GM21528 (cell line): ENCODE measurements at regions not wholly inside any gene's neighbourhood (a gene's known extent, or its start where the extent isn't known, plus 50 kb on each side); places are given as distances from the start of the nearest gene placed in this dataset.
"Not testable (repeated sequence)": the region's sequence is repeated elsewhere in the genome, so short reads cannot be mapped to it uniquely, and the experiment has no call there.

ENCODE experiments used
- ATAC-seq: cut with Tn5 transposase; IDR thresholded peaks from one replicate; pipeline ENCODE4 v1.9.1; 2021; ENCODE audit warnings: mild to moderate bottlenecking, moderate library complexity; ENCODE audit not compliant: unreplicated experiment, low FRiP score

DNA sequence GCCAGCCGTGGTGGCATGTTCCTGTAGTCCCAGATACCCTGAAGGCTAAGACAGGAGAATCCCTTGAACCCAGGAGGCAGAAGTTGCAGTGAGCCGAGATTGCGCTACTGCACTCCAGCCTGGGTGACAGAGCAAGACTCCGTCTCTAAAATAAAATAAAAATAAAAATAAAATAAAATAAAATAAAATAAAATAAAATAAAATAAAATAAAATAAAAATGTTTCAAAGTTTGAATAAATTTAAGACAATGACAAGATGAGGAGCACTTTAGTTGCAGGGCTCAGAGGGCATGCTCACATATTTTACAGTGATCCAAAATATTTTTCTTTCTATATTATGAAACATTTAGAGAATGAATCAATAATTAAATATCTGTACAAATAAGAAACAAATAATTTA lies 374.3 kb upstream of the ARRDC3 start:
- ATAC-seq: not testable (repeated sequence)

DNA sequence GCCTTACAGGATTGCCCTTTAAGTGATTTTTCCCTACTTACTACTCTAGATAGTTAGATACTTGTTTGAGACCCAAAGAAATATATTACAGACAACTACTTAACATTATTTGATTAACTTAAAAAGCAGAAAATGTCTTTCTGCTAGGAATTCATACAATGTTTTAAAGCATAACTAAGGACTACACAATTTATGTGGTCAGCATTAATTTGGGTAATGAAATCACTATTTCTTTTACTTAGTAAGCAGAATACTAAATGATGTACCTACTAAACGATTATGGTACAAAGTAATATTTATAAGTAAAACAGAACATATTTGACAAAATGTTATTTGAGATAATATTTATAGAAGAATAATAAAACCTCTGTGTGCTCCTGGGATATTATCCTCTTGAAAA lies 371.9 kb upstream of the ARRDC3 start:
- no peak for ATAC-seq

DNA sequence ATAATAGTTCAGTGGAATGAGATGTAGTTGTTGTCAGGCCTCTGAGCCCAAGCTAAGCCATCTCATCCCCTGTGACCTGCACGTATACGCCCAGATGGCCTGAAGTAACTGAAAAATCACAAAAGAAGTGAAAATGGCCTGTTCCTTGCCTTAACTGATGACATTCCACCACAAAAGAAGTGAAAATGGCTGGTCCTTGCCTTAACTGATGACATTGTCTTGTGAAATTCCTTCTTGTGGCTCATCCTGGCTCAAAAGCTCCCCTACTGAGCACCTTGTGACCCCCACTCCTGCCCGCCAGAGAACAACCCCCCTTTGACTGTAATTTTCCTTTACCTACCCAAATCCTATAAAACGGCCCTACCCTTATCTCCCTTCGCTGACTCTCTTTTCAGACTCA lies 361.4 kb upstream of the ARRDC3 start:
- ATAC-seq: not testable (repeated sequence)

DNA sequence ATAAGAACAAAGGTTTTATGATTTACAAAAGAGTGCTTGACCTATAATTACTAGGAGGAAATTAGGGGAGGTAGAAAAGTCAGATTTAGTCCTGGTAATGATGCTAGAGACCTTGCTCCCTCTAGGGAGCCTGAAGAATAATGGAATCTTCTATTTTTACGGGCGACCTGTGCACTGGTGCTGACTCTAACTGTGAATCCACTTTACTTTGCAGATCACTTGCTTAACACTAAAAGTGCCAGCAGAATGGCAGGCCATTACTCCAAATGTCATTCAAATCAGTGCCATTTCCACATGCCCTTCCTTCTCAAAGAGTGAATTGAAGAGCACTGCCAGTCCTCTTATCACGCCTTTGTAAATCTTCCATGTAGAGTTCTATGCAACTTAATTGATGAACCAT lies 359.4 kb upstream of the ARRDC3 start:
- no peak for ATAC-seq

DNA sequence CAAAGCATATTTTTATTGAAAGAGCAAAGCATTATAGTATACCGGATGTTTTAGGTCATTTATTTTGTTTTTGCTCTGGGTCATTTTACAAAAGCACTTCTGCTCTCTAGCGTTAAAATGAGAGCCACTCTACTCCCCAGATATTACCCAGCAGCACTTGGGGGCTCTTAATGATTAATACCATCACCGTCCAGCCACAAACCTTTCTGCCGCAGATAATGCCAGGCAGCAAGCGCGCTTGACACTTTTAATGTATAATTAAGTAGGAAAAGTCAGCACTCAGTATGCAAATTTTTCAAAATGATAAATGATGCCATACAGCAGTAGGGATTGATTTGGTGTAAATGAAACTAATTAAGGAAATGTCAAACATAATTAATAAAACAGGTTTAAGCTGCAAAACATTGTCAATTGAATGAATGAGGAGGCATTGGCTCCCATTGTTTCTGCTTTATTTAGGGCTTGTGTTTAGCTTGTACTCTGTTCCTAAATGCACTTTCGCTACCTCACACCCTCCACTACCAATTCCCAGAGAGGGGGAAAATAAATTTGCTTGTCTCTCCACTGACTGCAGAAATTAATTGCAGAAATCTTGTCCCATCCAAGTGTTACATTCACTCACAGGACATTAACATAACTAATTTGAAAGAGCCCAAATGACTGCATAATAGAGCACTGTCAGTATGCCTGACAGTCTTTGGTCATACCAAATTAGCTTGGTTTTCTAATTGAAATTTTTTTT lies 358.8 kb upstream of the ARRDC3 start:
- no peak for ATAC-seq

DNA sequence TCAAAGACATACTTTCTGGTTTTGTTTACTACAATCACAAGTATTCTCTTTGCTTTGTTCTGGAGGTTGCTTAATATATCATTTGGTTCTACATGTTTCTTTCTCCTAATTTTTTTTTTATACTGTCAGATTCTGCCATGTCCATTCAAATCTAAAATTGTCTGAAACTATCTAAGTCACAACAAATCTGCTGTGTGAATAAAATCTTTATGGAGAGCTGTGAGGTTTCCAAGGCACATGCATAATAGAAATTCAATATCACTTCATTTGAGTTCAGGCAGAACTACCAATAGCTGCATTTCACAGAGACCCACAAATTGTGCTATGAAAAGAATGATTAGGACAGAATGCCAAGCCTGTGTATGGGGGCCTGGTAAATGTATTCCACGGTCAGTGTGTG lies 346.9 kb upstream of the ARRDC3 start:
- ATAC-seq: no peak

DNA sequence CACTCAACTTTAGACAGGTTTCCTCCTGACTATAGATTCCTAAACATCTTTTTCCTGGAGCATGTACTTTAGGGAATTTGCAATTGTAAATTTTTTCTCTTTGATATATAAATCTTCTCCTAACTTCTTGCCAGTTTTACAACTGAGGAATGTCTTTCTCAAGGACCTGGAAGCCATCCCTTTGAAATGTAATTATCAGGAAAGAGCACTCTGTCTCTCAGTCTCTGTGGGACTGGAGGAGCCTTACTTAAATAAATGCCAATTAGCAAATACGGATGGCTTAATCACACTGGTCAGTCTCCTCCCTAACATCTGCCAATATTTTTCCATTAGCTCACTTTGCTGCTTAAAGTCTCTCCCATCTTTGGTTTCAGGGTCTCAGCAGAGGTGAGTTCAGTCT lies 344.3 kb upstream of the ARRDC3 start:
- no peak for ATAC-seq

DNA sequence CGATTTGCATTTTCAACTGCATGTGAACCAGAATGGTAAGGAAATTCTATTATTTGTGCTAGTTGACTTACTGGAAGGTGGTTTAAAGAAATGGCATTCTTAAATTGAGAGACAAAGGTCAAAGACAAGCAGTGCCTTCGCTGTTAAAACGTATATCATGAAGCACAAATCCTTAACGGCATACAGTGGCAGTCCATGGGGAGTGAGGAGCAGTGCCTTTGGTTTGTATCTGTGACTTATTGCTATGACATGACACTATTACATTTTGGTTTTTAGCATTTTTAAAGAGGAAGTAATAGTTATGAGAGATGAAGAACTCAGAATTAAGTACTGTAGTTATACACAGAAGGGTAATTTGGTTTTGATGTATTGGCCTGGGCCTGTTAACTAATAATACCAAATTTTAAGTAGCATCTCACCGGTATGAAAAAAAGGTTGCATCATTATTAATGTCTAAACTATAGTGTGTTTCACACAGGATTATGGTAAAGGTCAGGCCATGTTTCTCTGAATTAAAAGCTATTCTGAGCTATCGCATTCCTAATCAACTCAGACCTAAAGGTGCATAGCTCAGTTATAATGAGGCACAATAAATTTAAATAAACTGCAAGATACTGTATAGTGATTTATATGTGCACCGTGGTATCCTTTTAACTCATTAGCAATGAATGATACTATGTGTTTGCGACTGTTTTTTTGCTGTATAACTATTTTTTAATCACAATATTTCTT lies 339.8 kb upstream of the ARRDC3 start:
- no peak for ATAC-seq

DNA sequence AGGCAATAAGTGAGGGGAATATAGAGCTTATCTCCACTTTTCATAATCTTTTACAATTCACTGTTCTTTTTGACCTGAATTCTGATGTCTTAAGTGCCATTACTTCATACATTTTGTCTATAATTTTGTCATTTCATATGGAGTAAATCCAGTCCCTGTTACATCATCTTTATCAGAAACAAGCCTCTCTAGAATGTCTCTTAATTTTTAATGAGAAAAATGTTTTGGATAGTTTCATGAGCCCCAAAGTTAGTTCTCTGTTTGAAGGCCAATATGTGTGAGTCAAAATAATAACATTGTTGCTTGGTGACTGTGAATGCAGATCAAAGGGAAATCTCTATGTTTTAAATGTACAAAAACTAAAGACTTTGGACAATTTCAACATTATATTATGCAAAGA lies 329.6 kb upstream of the ARRDC3 start:
- ATAC-seq: no peak

DNA sequence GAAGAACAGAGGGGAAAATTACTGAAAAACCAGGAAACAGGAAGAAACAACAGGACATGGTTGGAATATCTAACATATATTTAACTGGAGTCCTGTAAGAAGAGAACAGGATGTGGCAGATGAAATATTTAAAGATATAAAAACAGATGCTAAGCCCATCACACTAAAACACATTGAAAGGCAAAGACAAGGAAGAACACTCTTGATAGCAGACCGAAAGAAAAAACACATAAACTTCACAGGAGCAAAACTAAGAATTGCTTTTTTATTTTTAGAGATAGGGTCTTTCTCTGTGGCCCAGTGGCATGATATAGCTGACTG lies 324.4 kb upstream of the ARRDC3 start:
- no peak for ATAC-seq

DNA sequence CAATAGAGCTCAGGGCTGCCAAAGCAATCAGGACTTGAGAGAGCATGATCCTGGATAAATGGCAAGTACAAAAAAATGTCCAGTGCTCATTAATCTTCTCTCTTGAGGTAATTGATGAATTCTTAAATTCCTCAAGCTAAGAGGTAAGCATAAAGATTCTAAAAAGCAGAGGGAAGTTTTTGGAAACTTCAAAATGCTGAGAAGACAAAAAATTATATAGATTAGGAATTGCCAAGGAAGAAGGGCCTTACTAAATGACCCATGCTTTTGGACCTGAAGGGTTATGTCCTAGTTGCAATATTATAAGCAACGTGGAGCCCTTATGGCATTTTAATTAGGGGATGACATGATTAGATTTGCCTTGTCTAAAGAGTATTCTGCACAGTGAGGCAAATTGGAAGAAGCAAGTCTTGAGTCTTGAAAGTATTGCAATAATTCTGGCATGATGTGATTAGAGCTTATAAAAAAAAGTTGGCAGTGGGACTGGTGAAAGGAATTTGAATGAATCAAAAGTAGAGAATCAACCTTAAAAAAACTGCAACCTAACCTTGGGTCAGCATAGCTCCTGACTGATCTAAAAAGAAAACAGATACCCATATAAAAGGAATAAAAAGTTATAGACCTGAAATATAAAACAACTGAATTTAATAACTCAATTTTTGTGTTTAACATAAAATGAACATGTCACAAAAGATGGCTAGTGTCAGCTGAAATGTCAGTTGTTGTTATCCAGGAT lies 323.8 kb upstream of the ARRDC3 start:
- ATAC-seq: no peak

DNA sequence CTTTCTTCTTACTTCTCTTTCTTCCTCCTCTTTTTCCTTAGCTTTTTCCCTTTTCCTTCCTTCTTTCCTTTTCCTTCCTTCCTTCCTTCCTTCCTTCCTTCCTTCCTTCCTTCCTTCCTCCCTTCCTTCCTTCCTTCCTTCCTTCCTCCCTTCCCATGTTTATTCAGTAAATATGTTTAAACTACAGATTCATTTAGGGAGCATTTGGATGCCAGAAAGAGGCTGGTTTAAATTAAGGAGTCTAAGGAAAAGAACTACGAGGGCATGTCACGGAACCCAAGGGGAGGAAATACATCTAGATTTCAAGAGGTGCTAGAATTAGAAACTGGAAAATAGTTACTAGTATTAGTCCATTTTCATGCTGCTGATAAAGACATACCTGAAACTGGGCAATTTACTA lies 320.0 kb upstream of the ARRDC3 start:
- no peak for ATAC-seq

DNA sequence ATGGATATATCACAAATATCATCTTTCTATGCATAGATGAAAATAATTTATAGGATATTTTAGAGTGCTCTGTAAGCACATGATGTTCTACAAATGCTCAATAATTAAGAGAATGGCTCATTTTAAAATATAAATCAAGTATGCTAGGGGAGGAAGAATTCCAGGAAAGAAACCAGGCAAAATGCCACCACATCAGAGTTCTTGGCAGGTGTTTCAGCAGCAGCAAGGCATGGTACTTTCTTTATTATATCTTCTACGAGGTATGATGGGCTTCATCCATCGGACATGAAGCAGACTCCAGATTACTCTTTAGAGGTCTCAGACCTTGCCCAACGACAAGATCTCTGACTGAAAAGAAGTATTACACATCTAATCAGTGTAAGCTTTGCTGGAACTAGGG lies 316.3 kb upstream of the ARRDC3 start:
- no peak for ATAC-seq

DNA sequence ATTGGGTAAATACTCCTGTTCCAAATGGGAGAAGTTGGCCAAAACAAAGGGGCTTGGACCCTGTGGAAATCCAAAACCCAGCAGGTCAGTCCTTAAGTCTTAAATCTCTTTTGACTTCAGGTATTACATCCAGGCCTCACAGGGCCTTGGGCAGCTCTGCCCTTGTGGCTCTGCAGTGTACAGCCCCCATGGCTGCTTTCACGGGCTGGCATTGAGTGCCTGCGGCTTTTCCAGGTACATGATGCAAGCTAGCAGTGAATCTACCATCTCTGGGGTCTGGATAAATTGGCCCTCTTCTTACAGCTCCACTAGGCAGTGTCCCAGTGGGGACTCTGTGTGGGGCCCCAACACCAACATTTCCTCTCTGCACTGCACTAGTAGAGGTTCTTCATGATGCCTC lies 308.5 kb upstream of the ARRDC3 start:
- no peak for ATAC-seq

DNA sequence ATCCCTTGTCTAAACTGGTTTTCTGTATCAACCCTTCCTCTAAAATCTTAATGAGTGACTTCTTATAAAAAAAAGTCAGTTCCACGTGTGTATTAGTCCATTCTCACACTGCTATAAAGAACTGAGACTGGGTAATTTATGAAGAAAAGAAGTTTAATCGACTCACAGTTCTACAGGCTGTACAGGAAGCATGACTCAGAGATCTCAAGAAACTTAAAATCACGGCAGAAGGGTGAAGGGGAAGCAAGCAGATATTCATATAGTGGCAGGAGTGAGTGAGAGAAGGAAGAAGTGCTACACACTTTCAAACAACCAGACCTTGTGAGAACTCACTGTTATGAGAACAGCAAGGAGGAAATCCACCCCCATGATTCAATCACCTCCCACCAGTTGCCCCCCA lies 307.8 kb upstream of the ARRDC3 start:
- no peak for ATAC-seq

DNA sequence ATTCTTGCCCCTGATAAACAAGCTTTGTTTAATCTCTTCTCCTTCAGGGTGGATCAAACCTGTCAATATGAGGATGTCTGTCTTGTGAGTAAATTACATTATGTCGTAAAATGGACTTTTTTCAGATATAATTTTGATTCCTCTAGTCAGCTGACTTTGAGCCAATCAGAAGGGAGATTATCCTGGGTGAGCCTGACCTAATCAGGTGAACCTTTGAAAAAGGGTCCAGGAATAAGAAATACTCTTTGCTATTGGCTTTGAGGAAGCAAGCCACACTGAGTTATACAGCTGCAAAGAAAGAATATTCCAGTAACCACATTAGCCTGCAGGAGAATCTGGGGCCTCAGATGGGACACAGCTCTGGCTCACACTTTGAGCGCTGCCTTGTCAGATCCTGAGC lies 304.3 kb upstream of the ARRDC3 start:
- ATAC-seq: no peak

DNA sequence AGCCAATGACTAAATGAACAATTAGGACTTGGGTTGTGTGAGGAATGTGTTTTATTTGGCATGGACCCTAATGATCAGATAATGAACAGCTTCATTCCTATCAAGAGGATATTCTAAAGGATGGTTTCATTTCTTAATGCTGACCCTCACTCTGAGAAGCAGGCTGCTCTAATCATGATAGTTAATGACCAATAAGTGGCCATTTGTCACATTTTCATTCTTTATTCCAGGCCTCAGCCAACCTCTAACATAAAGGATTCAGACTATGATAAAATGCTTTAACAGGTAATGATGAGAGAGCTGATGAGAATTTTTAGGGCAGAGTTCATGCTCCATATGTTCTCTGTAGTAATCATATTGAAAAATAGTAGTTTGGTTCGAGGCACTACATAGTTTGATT lies 301.5 kb upstream of the ARRDC3 start:
- ATAC-seq: no peak

DNA sequence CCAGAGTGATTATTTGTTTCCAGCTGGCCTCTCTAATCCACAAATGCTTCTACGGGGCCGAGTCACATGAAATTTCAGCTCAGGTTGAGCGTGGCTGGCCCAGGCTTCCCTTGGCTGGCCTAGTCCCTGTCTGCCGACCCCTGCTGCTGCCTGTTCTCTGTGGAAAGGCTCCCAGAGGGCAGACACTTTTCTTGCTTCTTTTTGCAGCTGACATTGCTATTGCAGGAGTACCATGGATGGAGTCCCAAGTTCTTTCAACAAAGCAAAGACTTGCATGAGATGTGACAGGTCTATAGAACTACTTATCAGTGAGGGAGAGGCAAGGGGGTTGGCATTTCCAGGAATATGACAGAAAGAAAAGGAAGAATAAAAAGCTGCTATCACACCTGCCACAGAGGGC lies 287.4 kb upstream of the ARRDC3 start:
- no peak for ATAC-seq

DNA sequence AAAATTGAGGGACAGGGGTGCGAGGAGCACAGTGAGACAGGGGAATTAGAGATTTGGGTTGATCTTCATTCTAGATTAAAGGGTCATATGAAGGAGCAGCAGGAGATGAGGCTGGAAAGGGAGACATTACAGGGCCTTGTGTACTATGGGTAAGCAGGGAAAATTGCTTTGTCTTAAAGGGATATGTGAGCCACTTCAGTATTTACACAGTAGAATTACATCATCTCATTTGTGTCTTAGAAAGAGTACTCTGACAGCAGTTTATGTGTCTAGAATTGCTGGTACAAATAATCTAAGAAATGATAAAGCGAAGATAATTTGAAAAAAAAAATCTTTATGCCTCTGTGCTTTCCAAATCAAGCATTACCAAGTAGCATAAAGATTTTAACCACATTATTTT lies 287.0 kb upstream of the ARRDC3 start:
- ATAC-seq: no peak

DNA sequence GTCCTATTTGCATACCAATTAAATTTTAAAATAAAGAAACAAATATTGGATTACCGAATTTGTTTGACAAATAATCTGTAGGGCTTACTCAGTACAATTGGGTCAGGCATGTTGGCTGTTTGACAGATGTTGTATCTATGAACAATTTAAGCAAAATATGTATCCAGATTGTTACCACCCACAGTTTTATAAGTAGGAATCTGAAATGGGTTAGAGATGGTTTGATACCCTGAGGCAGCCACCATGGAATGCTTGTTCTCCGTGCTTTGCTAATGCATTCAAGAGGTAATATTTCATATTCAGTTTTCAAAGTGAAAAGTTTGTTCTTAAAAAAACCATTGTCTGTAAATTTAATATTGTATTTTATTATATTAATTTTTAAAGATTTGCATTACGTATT lies 285.1 kb upstream of the ARRDC3 start:
- no peak for ATAC-seq

DNA sequence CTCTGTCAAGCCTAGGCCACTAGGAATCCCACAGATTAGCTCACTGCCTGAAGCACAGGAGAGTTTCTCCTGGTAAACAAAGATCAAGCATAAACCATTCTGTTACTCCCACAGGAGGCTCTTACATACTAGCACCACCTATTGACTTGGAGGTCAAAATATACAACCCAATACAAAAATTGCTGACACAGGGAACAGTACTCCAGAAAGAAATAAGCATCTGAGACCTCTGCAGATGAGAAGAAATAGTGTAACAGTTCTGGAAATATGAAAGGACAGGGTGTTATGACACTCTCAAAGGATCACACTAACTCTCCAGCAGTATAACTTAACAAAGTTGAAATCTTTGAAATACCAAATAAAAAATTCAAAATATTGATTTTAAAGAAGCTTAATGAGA lies 269.6 kb upstream of the ARRDC3 start:
- ATAC-seq: no peak

DNA sequence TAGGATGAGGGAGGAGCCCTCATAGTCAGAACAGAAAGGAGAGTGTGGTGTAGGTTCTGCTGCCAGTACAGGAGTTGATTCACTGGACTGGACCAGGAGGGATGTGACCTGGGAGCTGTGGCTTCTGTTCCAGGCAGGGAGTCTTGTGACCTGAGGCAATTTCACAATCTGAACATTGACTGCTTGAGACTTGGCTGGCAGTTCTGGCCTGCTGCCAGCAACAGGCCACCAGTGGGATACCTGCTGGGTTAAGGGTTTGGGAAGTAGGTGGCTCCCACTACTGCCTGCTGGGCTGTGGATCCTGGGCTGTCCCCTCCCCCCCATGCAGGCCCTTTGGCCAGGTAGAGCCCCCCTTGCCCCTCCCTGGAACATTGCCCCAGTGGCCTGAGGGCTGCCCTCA lies 268.6 kb upstream of the ARRDC3 start:
- ATAC-seq: no peak
